Ovary (tissue), 7 donors: ENCODE measurements at regions not wholly inside any gene's neighbourhood (a gene's known extent, or its start where the extent isn't known, plus 50 kb on each side); places are given as distances from the start of the nearest gene placed in this dataset.
"Not testable (repeated sequence)": the region's sequence is repeated elsewhere in the genome, so short reads cannot be mapped to it uniquely, and the experiment has no call there.

Experiments
- DNase-seq, 5 donors: peaks; one replicate each; pipeline ENCODE4 v3.0.0-alpha.2; 2019 to 2020
- H3K27ac ChIP-seq, 2 donors: fragments of 200-600 bp; one replicate each; pipeline versions ENCODE4 v1.5.1 to v1.8.0; 2019 to 2022
- H3K27me3 ChIP-seq: fragments of 200-600 bp; one replicate; pipeline ENCODE4 v1.8.0; 2022
- H3K36me3 ChIP-seq: fragments of 200-600 bp; sonication (generic); one replicate; pipeline ENCODE4 v1.5.1; 2019
- H3K4me1 ChIP-seq: one replicate; pipeline ENCODE4 v1.8.1; 2013; ENCODE audit warnings: mild to moderate bottlenecking, moderate library complexity; ENCODE audit not compliant: insufficient read depth
- H3K4me3 ChIP-seq: fragments of 200-600 bp; sonication (generic); one replicate; pipeline ENCODE4 v1.5.1; 2017
- H3K9me3 ChIP-seq, 2 donors: fragments of 200-600 bp in 1 of 2; sonication (generic) in 1 of 2; one replicate each; pipeline versions ENCODE4 v1.5.1 to v1.8.1; 2013 to 2019; ENCODE audit warnings: mild to moderate bottlenecking in 1 of 2, moderate library complexity in 1 of 2
- EP300 ChIP-seq: sonication (generic); formaldehyde crosslinking; IDR thresholded peaks from one replicate; pipeline ENCODE4 v1.6.1; 2017; ENCODE audit warnings: antibody characterized with exemption
- POLR2A ChIP-seq: fragments of 450-650 bp; IDR thresholded peaks from one replicate; pipeline ENCODE4 v1.6.1; 2017; ENCODE audit warnings: antibody characterized with exemption, mild to moderate bottlenecking, moderate library complexity
- WGBS, 3 donors: extraction: QIAGEN DNeasy Blood & Tissue Kit in 1 of 3; methylation state at CpG; one replicate each; pipeline versions ENCODE4 v1.1.5 to v1.1.7; 2013 to 2017; 5-methylcytosine and 5-hydroxymethylcytosine counted together
- intact Hi-C, 4 donors: fragments of 100-400 bp; cut with DNase I; formaldehyde crosslinking; loops; one replicate each; pipeline versions ENCODE4 v1.11.0 to v1.15.1; 2022 to 2023
- TF ChIP-seq, protein P1 (sequence below), 3 donors: fragments of 450-650 bp in 2 of 3; fragments of 200-600 bp in 1 of 3; IDR thresholded peaks; one replicate each; pipeline versions ENCODE4 v1.5.1 to v1.8.0; 2016 to 2022; ENCODE audit warnings: antibody characterized with exemption in 3 of 3, mild to moderate bottlenecking in 1 of 3
- donor health status: DM: no; HTN: no; CAD: no; lungs with moderate emphysema.
- donor health status: DM: no; HTN: no; CAD: no.
- donor health status: Bipolar disorder and iron deficiency.
- donor health status: DM: no; HTN: no; CAD: no.
- donor health status: DM: yes; HTN: yes; CAD: no.

GRCh38 chr2:176790468-176790867, 422.1 kb upstream of the HNRNPA3 start:
- H3K4me3 ChIP-seq, result no peak overlapping the region
- WGBS, 3 donors, result 64 to 82% (median 72%) methylated on average over 3 of the region's 3 CpGs
- no peak overlapping the region for H3K27ac ChIP-seq
- peaks cover 7% of the 10 kb centered on the region for H3K4me1 ChIP-seq
- no peaks in the 10 kb centered on the region for H3K9me3 ChIP-seq
- no peaks in the 10 kb centered on the region for H3K27me3 ChIP-seq
- H3K36me3 ChIP-seq, result no peaks in the 10 kb centered on the region
- no peak for TF ChIP-seq POLR2A
- no peak for TF ChIP-seq EP300
- TF ChIP-seq, protein P1, sequence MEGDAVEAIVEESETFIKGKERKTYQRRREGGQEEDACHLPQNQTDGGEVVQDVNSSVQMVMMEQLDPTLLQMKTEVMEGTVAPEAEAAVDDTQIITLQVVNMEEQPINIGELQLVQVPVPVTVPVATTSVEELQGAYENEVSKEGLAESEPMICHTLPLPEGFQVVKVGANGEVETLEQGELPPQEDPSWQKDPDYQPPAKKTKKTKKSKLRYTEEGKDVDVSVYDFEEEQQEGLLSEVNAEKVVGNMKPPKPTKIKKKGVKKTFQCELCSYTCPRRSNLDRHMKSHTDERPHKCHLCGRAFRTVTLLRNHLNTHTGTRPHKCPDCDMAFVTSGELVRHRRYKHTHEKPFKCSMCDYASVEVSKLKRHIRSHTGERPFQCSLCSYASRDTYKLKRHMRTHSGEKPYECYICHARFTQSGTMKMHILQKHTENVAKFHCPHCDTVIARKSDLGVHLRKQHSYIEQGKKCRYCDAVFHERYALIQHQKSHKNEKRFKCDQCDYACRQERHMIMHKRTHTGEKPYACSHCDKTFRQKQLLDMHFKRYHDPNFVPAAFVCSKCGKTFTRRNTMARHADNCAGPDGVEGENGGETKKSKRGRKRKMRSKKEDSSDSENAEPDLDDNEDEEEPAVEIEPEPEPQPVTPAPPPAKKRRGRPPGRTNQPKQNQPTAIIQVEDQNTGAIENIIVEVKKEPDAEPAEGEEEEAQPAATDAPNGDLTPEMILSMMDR (IDR thresholded peaks at IDR 0.05), result no peak
- DNase-seq, result no peak
- intact Hi-C loops, result loop anchor here in 1 of 4 donors (10.0 kb wide), 1 partner anchor 216 kb away; no protein-coding TSS in a partner anchor

GRCh38 chr2:176793792-176794191, 418.8 kb upstream of the HNRNPA3 start:
- DNase-seq, result no peak
- Histone ChIP-seq H3K36me3 (no peaks in the 10 kb centered on the region), H3K4me1 (peaks cover 7% of the 10 kb centered on the region), H3K27me3 (no peaks in the 10 kb centered on the region), H3K9me3 (no peaks in the 10 kb centered on the region), H3K4me3 (no peak overlapping the region), H3K27ac (no peak overlapping the region)
- 48 to 75% (median 50%) methylated on average over 6 of the region's 6 CpGs for WGBS, 3 donors
- TF ChIP-seq EP300, result no peak
- no peak for TF ChIP-seq POLR2A
- TF ChIP-seq, protein P1 (IDR thresholded peaks at IDR 0.05), result no peak
- intact Hi-C loops, result loop anchor here in 1 of 4 donors (10.0 kb wide), 1 partner anchor 219 kb away; no protein-coding TSS in a partner anchor

DNA sequence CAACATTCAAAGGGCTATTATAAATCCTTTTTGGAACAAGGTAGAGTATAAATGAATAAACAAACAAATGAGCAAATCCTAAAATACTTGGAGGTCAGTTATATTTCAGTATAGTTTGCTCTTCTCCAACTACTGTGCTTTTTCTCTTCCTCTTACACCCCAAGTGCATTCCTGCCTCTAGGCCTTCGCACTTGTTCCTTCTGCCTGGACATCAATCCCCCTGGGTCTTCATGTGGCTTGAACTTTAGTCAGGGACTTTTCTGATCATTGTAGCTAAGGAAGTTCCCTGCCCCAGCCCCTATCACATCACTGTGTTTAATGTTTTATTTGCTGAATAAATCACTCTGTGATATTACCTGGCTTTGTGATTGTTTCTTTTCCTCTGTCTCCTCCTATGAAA, 418.2 kb upstream of the HNRNPA3 start:
- intact Hi-C loops, result loop anchor here in 1 of 4 donors (10.0 kb wide), 1 partner anchor 220 kb away; no protein-coding TSS in a partner anchor
- Histone ChIP-seq H3K4me1 (peaks cover 7% of the 10 kb centered on the region), H3K27ac (no peak overlapping the region), H3K27me3 (no peaks in the 10 kb centered on the region), H3K36me3 (no peaks in the 10 kb centered on the region), H3K9me3 (no peaks in the 10 kb centered on the region), H3K4me3 (no peak overlapping the region)
- DNase-seq, result no peak
- no peak for TF ChIP-seq POLR2A
- TF ChIP-seq, protein P1 (IDR thresholded peaks at IDR 0.05), result no peak
- TF ChIP-seq EP300, result no peak
- 84 to 94% (median 93%) methylated on average over 1 of the region's 1 CpG for WGBS, 3 donors

DNA sequence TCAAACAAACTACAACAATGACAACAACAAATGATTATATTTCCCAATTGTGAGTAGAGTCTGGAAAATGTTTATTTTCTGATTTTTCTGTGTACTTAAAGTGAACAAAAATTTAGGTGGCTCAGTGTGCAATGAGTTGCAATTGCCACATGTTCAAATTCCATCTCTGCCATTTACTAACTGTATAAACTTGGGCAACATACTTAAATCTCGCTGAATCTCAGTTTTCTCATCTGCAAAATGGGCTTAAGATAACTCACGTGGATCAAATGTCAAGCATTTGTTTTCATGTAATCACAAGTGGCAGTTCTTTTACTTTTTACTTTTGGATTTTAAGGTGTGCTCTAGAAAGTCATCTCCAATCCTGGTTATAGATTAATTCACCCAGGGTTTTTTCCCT, 416.8 kb upstream of the HNRNPA3 start:
- DNase-seq, result no peak
- no peaks in the 10 kb centered on the region for H3K36me3 ChIP-seq
- no peaks in the 10 kb centered on the region for H3K9me3 ChIP-seq
- TF ChIP-seq, protein P1 (IDR thresholded peaks at IDR 0.05), result no peak
- TF ChIP-seq POLR2A (no peak), EP300 (no peak)
- H3K4me3 ChIP-seq, result no peak overlapping the region
- H3K27me3 ChIP-seq, result no peaks in the 10 kb centered on the region
- H3K27ac ChIP-seq, result no peak overlapping the region
- H3K4me1 ChIP-seq, result peaks cover 5% of the 10 kb centered on the region
- WGBS, 3 donors, result 88 to 95% (median 92%) methylated on average over 2 of the region's 2 CpGs
- intact Hi-C loops, result loop anchor here in 1 of 4 donors (10.0 kb wide), 1 partner anchor 221 kb away; no protein-coding TSS in a partner anchor

DNA sequence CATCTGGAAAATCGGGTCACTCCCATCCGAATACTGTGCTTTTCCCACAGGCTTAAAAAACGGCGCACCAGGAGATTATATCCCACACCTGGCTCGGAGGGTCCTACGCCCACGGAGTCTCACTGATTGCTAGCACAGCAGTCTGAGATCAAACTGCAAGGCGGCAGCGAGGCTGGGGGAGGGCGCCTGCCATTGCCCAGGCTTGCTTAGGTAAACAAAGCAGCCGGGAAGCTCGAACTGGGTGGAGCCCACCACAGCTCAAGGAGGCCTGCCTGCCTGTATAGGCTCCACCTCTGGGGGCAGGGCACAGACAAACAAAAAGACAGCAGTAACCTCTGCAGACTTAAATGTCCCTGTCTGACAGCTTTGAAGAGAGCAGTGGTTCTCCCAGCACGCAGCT, 415.9 kb upstream of the HNRNPA3 start:
- intact Hi-C loops, result loop anchor here in 1 of 4 donors (10.0 kb wide), 1 partner anchor 222 kb away; no protein-coding TSS in a partner anchor
- 86 to 93% (median 87%) methylated on average over 11 to 12 of the region's 13 CpGs for WGBS, 3 donors
- H3K4me1 ChIP-seq, H3K27ac ChIP-seq, H3K36me3 ChIP-seq, H3K27me3 ChIP-seq, H3K4me3 ChIP-seq, DNase-seq, H3K9me3 ChIP-seq: not testable (repeated sequence)
